ENCODE measurements at regions not wholly inside any gene's neighbourhood (a gene's known extent, or its start where the extent isn't known, plus 50 kb on each side); places are given as distances from the start of the nearest gene placed in this dataset.
"Not testable (repeated sequence)": the region's sequence is repeated elsewhere in the genome, so short reads cannot be mapped to it uniquely, and the experiment has no call there.

DNA sequence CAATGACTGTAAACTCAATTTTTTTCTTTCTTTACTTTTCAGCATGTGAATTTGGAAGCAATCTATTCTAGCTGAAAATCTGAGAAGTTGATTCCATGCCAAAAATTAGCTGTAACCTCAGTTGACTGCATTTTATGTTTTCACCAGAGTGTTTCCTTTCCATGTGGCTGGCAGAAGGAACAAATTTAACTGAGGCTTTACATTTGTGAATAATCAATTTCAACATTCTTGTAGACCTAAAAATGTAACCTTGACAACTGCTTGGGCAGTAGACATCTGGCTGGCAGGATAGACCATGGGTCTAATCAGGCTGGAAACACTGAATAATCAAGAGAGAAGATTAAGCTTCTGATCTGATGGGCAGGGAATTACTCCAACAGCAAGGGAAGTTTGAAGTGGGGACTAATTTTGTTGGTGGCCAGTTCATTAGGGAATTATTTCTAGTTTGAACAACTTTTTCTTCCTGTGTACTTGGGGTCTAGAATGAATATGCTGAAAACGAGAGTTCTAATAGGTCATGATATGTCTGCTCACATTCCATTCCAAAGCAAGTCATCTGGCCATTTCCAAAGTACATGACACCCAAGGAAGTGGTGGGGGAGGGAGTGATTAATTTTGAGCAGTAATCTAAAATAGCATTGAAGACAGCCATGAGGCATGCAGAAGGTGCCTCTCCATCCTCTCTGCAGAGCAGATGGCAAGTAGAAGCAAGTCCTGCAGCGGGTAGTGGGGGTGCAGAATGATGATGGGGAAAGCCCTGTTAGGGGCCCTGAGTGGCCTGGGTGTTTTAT is 68.2 kb downstream of the ATP23 start:
- Histone ChIP-seq H3K27ac (ENCODE audit: low read depth) (no peak overlapping the region), H3K36me3 (ENCODE audit: insufficient read depth) (no peaks in the 10 kb centered on the region), H3K4me1 (ENCODE audit: insufficient read depth) (no peaks in the 10 kb centered on the region), H3K4me3 (ENCODE audit: low read depth, low read length) (no peak overlapping the region)
- 78% methylated on average over 2 of the region's 2 CpGs for WGBS
- no peak for DNase-seq (ENCODE audit: extremely low spot score)

DNA sequence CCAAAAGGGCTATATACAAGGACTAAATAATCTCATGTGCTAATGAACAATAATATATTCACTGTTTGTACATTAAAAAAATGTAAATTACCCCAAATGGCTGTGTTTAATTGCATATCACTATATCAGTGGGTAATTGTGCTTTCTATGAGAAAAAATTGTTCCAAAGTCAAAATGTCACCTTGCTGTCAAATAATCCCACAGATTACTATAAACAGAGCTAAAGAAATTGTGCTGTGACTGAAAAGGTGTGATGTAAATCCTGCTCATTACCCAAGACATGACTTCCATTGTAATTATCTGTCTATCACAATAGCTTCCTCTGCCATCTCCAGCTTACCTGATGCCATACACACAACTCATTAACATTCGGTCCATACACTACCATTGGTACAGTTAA is 70.3 kb downstream of the ATP23 start:
- DNase-seq (ENCODE audit: extremely low spot score): no peak
- Histone ChIP-seq H3K4me3 (ENCODE audit: low read depth, low read length) (no peak overlapping the region), H3K36me3 (ENCODE audit: insufficient read depth) (no peaks in the 10 kb centered on the region), H3K4me1 (ENCODE audit: insufficient read depth) (no peaks in the 10 kb centered on the region), H3K27ac (ENCODE audit: low read depth) (no peak overlapping the region)
- WGBS: 1% methylated on average over 1 of the region's 1 CpG

DNA sequence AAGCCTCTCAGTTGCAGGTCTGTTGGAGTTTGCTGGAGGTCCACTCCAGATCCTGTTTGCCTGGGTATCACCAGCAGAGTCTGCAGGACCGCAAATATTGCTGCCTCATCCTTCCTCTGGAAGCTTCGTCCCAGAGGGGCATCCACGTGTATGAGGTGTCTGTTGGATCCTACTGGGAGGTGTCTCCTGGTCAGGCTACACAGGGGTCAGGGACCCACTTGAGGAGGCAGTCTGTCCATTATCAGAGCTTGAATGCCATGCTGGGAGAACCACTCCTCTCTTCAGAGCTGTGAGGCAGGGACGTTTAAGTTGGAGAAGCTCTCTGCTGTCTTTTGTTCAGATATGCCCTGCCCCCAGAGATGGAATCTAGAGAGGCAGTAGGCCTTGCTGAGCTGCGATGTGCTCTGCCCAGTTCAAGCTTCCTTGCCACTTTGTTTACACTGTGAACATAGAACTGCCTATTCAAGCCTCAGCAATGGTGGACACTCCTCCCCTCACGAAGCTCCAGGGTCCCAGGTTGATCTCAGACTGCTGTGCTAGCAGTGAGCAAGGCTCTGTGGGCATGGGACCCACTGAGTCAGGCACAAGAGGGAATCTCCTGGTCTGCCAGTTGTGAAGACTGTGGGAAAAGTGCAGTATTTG is 81.1 kb downstream of the ATP23 start:
- not testable (repeated sequence) for H3K4me1 ChIP-seq (ENCODE audit: insufficient read depth); H3K36me3 ChIP-seq (ENCODE audit: insufficient read depth); DNase-seq (ENCODE audit: extremely low spot score); H3K4me3 ChIP-seq (ENCODE audit: low read depth, low read length); H3K27ac ChIP-seq (ENCODE audit: low read depth)
- WGBS: 70% methylated on average over 6 of the region's 6 CpGs

DNA sequence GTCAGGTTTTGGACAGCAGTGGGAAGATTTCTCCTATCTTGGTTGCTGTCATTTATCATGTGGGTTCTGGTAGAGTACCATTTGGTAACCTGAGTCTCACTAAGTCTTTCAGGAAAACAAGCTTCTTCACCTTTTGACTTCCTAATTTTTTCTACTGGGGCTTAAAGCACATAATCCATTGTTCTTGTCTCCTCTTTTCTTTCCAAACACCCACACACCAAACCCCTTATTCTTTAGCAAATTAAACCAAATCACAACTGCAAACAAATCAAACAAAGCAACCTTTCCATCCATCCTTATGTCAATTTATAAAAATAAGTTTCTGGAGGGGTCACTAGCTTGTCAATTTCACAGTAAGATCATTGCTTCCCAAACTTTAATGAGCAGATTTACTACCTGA is 84.1 kb downstream of the ATP23 start:
- no peak for DNase-seq (ENCODE audit: extremely low spot score)

DNA sequence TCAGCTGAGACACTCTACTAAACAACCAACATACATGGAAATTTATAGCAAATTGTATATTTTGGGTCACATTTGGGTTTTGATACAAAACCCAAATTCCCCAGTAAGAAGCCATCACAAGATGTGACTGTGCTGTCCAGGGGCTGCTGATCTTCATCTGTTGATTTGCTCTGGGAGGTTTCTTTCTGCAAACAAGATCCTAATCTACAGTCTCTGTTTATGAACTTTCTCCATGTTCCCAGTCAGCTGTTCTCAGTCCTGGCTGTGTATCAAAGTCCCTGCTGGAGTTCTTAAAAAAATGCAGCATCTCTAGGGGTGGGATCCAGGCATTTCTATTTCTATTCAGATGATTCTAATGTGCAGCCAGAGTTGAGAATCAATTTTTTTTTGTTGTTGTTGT is 85.1 kb downstream of the ATP23 start:
- DNase-seq (ENCODE audit: extremely low spot score): peak; percentile 3
- Histone ChIP-seq H3K4me3 (ENCODE audit: low read depth, low read length) (no peak overlapping the region), H3K27ac (ENCODE audit: low read depth) (no peak overlapping the region)

More for the DNA sequence above, 84.1 kb downstream of the ATP23 start:
- Histone ChIP-seq H3K27ac (ENCODE audit: low read depth) (no peak overlapping the region), H3K4me1 (ENCODE audit: insufficient read depth) (no peaks in the 10 kb centered on the region), H3K36me3 (ENCODE audit: insufficient read depth) (no peaks in the 10 kb centered on the region), H3K4me3 (ENCODE audit: low read depth, low read length) (no peak overlapping the region)

DNA sequence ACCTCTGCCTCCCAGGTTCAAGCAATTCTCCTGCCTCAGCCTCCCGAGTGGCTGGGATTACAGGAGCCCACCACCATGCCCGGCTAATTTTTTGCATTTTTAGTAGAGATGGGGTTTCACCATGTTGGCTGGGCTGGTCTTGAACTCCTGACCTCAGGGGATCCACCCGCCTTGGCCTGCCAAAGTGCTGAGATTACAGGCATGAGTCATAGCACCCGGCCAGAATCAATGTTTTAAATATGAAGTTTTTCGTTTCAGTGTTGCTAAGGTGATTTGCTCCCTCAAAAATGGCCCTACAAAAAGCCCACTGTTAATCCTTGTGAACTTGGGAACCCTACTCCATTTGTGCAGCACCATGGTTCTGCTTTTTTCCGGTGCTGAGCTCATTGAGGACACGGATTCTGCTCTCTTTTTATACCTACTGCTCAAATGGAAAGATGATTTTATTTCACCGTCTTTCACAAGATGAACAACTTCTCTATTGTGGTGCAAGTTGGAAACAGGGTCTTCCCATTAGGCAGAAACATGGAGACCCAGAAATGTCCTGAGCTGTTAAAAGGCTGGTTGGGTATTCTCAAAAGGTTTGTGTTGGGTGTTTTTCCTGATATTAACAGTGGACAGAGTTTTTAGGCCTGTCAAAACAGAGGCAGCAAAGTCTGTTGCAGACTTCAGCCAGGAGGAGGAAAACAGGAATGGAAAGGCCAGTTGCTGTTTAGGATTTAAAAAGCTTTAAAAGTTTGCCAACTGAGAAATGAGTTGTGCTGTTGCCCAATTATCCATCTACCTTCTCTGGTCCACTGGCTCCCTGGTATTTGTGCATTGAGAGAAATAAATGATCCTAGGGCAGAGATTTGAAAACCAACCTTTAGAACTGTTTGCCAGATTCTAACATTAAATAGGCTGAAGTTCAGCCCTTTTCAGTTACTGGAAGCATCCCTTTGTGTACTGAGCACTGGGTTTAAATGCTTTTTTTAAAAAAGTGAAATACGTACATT is 85.8 kb downstream of the ATP23 start:
- Histone ChIP-seq H3K4me3 (ENCODE audit: low read depth, low read length) (no peak overlapping the region), H3K27ac (ENCODE audit: low read depth) (no peak overlapping the region), H3K4me1 (ENCODE audit: insufficient read depth) (no peaks in the 10 kb centered on the region), H3K36me3 (ENCODE audit: insufficient read depth) (no peaks in the 10 kb centered on the region)
- DNase-seq (ENCODE audit: extremely low spot score): no peak
- WGBS: 41% methylated on average over 9 of the region's 9 CpGs

More for the DNA sequence above, 85.1 kb downstream of the ATP23 start:
- Histone ChIP-seq H3K36me3 (ENCODE audit: insufficient read depth) (no peaks in the 10 kb centered on the region), H3K4me1 (ENCODE audit: insufficient read depth) (no peaks in the 10 kb centered on the region)

DNA sequence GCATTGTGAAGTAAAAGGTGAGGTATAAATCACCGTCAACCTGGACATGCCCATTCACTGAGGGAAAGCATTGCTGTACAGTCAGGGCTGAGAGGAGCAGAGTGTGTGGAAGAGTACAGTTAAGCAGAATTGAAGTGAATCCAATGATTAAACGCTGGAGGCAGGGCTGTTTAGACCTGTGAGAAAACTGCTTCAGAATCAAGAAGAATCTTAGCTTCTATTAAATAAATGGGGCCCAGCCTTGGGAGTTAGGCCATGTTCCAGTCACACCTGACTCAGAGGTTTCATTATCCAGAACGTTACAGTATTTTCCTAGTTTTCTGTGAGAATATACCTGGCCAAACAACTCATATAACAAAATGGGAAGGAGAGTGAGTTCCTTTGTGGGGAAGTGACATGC is 86.9 kb downstream of the ATP23 start:
- Histone ChIP-seq H3K4me1 (ENCODE audit: insufficient read depth) (no peaks in the 10 kb centered on the region), H3K36me3 (ENCODE audit: insufficient read depth) (no peaks in the 10 kb centered on the region), H3K4me3 (ENCODE audit: low read depth, low read length) (no peak overlapping the region), H3K27ac (ENCODE audit: low read depth) (no peak overlapping the region)
- WGBS: 75% methylated on average over 3 of the region's 3 CpGs
- no peak for DNase-seq (ENCODE audit: extremely low spot score)

DNA sequence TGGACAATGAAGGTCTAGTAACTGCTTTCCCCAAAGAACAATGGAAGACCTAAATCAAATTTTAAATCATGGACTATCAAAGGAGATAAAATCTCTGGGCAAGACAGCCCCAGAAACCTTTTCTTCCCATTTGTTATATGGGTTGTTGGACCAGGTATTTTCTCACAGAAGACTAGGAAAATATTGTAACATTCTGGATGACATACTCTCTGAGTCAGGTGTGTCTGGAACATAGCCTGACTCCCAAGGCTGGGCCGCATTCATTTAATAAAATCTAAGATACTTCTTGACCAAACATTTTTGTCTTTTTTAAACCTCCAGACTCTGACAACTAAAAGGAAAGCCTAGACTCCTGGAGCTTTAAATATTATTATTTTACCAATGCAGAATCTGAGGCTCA is 87.9 kb downstream of the ATP23 start:
- WGBS: 96% methylated on average over 1 of the region's 1 CpG
- DNase-seq (ENCODE audit: extremely low spot score): no peak
- Histone ChIP-seq H3K27ac (ENCODE audit: low read depth) (no peak overlapping the region), H3K4me3 (ENCODE audit: low read depth, low read length) (no peak overlapping the region), H3K4me1 (ENCODE audit: insufficient read depth) (no peaks in the 10 kb centered on the region), H3K36me3 (ENCODE audit: insufficient read depth) (no peaks in the 10 kb centered on the region)

DNA sequence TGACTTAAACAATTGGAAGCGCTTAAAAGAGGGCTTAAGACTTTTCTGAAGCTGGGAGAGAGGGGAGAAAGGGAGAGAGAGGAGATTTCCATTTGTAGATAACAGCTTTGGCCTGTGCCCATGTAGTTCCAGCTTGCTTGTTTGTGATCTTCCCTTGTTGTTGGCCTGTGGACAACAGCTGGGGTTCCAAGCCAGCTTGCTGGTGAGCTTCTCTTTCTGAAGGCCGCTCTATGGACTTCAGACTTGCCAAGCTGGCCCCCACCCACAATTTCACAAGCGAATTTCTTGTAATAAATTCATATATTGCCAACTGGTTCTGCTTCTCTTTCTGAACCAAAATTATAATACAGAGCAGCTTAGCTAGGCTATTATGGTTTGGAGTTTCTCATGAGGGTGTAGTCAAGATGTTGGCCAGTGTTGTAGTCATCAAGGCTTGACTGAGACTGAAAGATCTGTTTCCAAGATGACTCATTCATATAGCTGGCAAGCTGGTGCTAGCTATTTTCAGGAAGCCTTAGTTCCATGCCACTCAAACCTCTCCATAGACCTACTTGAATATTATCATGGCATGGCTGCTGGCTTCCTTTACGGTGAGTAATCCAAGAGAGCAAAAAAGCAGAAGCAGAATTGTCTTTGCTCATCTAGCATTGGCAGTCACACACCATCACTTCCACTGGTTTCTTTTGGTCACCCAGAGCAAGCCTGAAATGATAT is 89.4 kb downstream of the ATP23 start:
- WGBS: 83% methylated on average over 4 of the region's 4 CpGs
- no peaks in the 10 kb centered on the region for H3K36me3 ChIP-seq (ENCODE audit: insufficient read depth)

DNA sequence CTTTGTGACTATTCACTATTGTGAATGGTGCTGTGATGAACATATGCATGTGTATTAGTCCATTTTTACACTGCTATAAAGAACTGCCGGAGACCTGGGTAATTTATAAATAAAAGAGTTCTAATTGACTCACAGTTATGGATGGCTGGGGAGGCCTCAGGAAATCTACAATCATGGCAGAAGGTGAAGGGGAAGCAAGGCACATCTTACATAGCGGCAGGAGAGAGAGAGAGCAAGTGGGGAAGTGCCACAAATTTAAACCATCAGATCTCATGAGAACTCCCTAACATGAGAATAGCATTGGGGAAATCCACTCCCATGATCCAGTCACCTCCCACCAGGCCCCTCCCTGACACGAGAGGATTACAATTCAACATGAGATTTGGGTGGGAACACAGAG is 90.8 kb downstream of the ATP23 start:
- DNase-seq (ENCODE audit: extremely low spot score): no peak
- WGBS: 89% methylated on average over 3 of the region's 3 CpGs
- Histone ChIP-seq H3K36me3 (ENCODE audit: insufficient read depth) (no peaks in the 10 kb centered on the region), H3K4me1 (ENCODE audit: insufficient read depth) (no peaks in the 10 kb centered on the region), H3K27ac (ENCODE audit: low read depth) (no peak overlapping the region), H3K4me3 (ENCODE audit: low read depth, low read length) (no peak overlapping the region)

More for the DNA sequence above, 89.4 kb downstream of the ATP23 start:
- H3K4me1 ChIP-seq (ENCODE audit: insufficient read depth): no peaks in the 10 kb centered on the region
- no peak overlapping the region for H3K4me3 ChIP-seq (ENCODE audit: low read depth, low read length)
- no peak overlapping the region for H3K27ac ChIP-seq (ENCODE audit: low read depth)
- no peak for DNase-seq (ENCODE audit: extremely low spot score)

DNA sequence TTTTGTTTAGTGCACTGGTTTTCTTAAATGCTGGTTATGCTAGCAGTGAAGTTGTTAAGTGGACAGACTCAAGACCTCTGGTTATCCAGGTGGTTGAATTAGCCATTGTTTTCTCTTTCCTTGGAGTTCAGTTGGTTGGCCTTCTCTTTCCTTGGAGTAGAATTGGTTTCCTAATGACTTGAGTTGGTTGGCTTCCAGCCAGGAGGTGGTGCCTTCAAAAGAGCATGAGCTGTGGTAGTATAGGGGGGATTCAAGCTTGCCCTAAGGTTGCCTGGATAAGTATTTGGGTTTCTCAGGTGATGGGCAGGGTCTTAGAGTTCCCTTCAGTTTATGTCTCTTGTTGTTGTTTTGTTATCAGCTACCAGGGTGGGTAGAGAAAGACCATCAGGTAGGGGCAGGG is 92.5 kb downstream of the ATP23 start:
- H3K27ac ChIP-seq (ENCODE audit: low read depth): no peak overlapping the region
- DNase-seq (ENCODE audit: extremely low spot score): no peak
- H3K4me3 ChIP-seq (ENCODE audit: low read depth, low read length): no peak overlapping the region
- no peaks in the 10 kb centered on the region for H3K4me1 ChIP-seq (ENCODE audit: insufficient read depth)
- no peaks in the 10 kb centered on the region for H3K36me3 ChIP-seq (ENCODE audit: insufficient read depth)

DNA sequence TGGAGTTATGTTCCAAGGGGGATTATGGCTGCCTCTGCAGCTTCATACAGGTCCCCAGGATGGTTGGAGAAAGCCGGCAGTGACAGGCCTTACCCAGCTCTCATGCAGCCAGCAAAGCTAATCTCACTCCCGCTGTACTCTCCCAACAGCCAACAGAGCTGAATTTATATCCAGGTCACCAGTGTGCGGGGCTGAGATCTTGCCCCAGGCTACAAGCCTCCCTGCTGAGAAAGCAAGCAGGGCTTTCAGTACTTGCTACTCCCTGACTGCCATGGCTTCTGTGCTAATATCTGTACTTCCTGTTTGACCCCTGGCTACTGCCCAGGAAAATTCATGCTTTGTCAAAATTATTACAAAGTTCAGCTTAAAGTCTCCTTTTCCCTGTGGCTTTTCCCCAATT is 92.9 kb downstream of the ATP23 start:
- H3K27ac ChIP-seq (ENCODE audit: low read depth): no peak overlapping the region
- H3K4me3 ChIP-seq (ENCODE audit: low read depth, low read length): no peak overlapping the region
- no peak for DNase-seq (ENCODE audit: extremely low spot score)
- H3K4me1 ChIP-seq (ENCODE audit: insufficient read depth): no peaks in the 10 kb centered on the region
- 86% methylated on average over 3 of the region's 3 CpGs for WGBS
- no peaks in the 10 kb centered on the region for H3K36me3 ChIP-seq (ENCODE audit: insufficient read depth)

DNA sequence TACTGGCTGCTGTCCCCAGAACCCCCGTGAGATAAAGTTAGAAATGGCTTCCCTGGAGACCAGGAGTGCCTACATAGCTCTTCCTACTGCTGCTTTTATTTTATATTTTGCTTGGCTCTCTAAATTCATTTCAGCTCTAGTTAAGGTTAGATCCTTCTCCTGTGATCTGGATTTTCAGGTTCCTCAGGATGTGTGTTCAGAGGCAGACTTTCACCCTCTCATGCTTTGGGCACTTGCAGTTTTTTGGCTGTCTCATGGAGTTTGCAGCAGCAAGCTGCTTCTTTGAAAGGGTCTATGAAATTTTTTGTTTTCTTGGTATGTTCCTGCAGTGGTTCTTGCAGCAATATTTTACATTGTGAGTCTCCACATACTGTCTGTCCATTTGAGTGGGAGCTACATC is 93.3 kb downstream of the ATP23 start:
- no peaks in the 10 kb centered on the region for H3K4me1 ChIP-seq (ENCODE audit: insufficient read depth)
- WGBS: 0% methylated on average over 1 of the region's 1 CpG
- H3K27ac ChIP-seq (ENCODE audit: low read depth): no peak overlapping the region
- H3K4me3 ChIP-seq (ENCODE audit: low read depth, low read length): no peak overlapping the region
- no peaks in the 10 kb centered on the region for H3K36me3 ChIP-seq (ENCODE audit: insufficient read depth)
- DNase-seq (ENCODE audit: extremely low spot score): no peak

All from urinary bladder (tissue), 3 donors.